ENCODE measurements at regions not wholly inside any gene's neighbourhood (a gene's known extent, or its start where the extent isn't known, plus 50 kb on each side); places are given as distances from the start of the nearest gene placed in this dataset.

GRCh38 chr4:63831590-63832155 lies 577.6 kb downstream of the TECRL start:
- DNase-seq (ENCODE audit: insufficient read length, low spot score) = no peak
- no peak for FAIRE-seq

- FAIRE-seq = no peak
- no peak for DNase-seq (ENCODE audit: insufficient read length, low spot score)
Observed at GRCh38 chr4:63817196-63817865, 591.9 kb downstream of the TECRL start.

GRCh38 chr4:63814171-63814964 lies 594.9 kb downstream of the TECRL start:
- FAIRE-seq (no peak), DNase-seq (ENCODE audit: insufficient read length, low spot score) (no peak)

GRCh38 chr4:63799166-63799565 lies 610.1 kb downstream of the TECRL start:
- FAIRE-seq (no peak), DNase-seq (ENCODE audit: insufficient read length, low spot score) (no peak)

GRCh38 chr4:63795301-63795700 lies 613.9 kb downstream of the TECRL start:
- no peak for FAIRE-seq

GRCh38 chr4:63790377-63790776 lies 618.9 kb downstream of the TECRL start:
- no peak for DNase-seq (ENCODE audit: insufficient read length, low spot score)
- FAIRE-seq = no peak

More at GRCh38 chr4:63795301-63795700, 613.9 kb downstream of the TECRL start:
- DNase-seq (ENCODE audit: insufficient read length, low spot score) = no peak

GRCh38 chr4:63788271-63788670 lies 621.0 kb downstream of the TECRL start:
- FAIRE-seq (no peak), DNase-seq (ENCODE audit: insufficient read length, low spot score) (no peak)

GRCh38 chr4:63787326-63787725 lies 621.9 kb downstream of the TECRL start:
- FAIRE-seq (no peak), DNase-seq (ENCODE audit: insufficient read length, low spot score) (no peak)

GRCh38 chr4:63786171-63786570 lies 623.1 kb downstream of the TECRL start:
- no peak for FAIRE-seq
- no peak for DNase-seq (ENCODE audit: insufficient read length, low spot score)

GRCh38 chr4:63784822-63785221 lies 624.4 kb downstream of the TECRL start:
- no peak for FAIRE-seq
- DNase-seq (ENCODE audit: insufficient read length, low spot score) = no peak

GRCh38 chr4:63777601-63778000 lies 631.6 kb downstream of the TECRL start:
- no peak for FAIRE-seq

GRCh38 chr4:63764400-63764799 lies 644.9 kb downstream of the TECRL start:
- DNase-seq (ENCODE audit: insufficient read length, low spot score) (no peak), FAIRE-seq (no peak)

More at GRCh38 chr4:63777601-63778000, 631.6 kb downstream of the TECRL start:
- no peak for DNase-seq (ENCODE audit: insufficient read length, low spot score)

- DNase-seq (ENCODE audit: insufficient read length, low spot score) = no peak
- no peak for FAIRE-seq
Observed at GRCh38 chr4:63757929-63758328, 651.3 kb downstream of the TECRL start.

GRCh38 chr4:63742882-63743281 lies 666.4 kb downstream of the TECRL start:
- FAIRE-seq = no peak
- no peak for DNase-seq (ENCODE audit: insufficient read length, low spot score)

- FAIRE-seq = no peak
- DNase-seq (ENCODE audit: insufficient read length, low spot score) = no peak
Observed at GRCh38 chr4:63729519-63729918, 679.7 kb downstream of the TECRL start.

GRCh38 chr4:63728480-63729177 lies 680.6 kb downstream of the TECRL start:
- DNase-seq (ENCODE audit: insufficient read length, low spot score) (no peak), FAIRE-seq (no peak)

- FAIRE-seq = no peak
Observed at GRCh38 chr4:63717384-63717783, 691.9 kb downstream of the TECRL start.

GRCh38 chr4:63708661-63709060 lies 700.6 kb downstream of the TECRL start:
- DNase-seq (ENCODE audit: insufficient read length, low spot score) = no peak
- no peak for FAIRE-seq

More at GRCh38 chr4:63717384-63717783, 691.9 kb downstream of the TECRL start:
- DNase-seq (ENCODE audit: insufficient read length, low spot score) = no peak

- DNase-seq (ENCODE audit: insufficient read length, low spot score) (no peak), FAIRE-seq (no peak)
Observed at GRCh38 chr4:63700569-63700968, 708.7 kb downstream of the TECRL start.

- DNase-seq (ENCODE audit: insufficient read length, low spot score) = no peak
- FAIRE-seq = no peak
Observed at GRCh38 chr4:63693321-63693720, 715.9 kb downstream of the TECRL start.

- FAIRE-seq = no peak
- DNase-seq (ENCODE audit: insufficient read length, low spot score) = no peak
Observed at GRCh38 chr4:63678358-63678931, 730.8 kb downstream of the TECRL start.
